GM18511 (cell line): ENCODE measurements at regions not wholly inside any gene's neighbourhood (a gene's known extent, or its start where the extent isn't known, plus 50 kb on each side); places are given as distances from the start of the nearest gene placed in this dataset.
"Not testable (repeated sequence)": the region's sequence is repeated elsewhere in the genome, so short reads cannot be mapped to it uniquely, and the experiment has no call there.

ENCODE experiments used
- ATAC-seq: cut with Tn5 transposase; IDR thresholded peaks from one replicate; pipeline ENCODE4 v1.9.1; 2021; ENCODE audit warnings: mild to moderate bottlenecking, moderate library complexity; ENCODE audit not compliant: unreplicated experiment

- ATAC-seq = no peak
Observed at GRCh38 chr4:71841336-71841735, 57.5 kb upstream of the GC start.

DNA sequence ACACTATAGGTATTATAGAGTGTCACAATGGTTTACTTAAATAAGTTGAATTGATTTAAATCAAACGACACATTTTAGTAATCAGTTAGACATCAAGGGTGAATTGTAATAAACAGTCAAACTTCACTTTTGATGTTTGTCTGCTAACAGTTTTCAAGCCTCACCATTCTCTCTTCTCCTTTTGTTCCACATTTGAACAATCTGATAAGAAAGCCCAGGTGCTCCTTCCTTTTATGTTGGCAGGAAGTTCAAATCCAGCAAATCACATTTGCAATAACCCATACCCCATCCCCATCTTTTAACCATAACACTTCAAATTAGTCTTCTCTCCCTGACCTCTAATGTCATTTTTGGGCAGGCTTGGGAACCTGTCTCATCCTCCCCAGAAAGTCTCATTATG lies 63.4 kb upstream of the GC start:
- no peak for ATAC-seq

GRCh38 chr4:71855944-71856343 lies 72.1 kb upstream of the GC start:
- no peak for ATAC-seq

DNA sequence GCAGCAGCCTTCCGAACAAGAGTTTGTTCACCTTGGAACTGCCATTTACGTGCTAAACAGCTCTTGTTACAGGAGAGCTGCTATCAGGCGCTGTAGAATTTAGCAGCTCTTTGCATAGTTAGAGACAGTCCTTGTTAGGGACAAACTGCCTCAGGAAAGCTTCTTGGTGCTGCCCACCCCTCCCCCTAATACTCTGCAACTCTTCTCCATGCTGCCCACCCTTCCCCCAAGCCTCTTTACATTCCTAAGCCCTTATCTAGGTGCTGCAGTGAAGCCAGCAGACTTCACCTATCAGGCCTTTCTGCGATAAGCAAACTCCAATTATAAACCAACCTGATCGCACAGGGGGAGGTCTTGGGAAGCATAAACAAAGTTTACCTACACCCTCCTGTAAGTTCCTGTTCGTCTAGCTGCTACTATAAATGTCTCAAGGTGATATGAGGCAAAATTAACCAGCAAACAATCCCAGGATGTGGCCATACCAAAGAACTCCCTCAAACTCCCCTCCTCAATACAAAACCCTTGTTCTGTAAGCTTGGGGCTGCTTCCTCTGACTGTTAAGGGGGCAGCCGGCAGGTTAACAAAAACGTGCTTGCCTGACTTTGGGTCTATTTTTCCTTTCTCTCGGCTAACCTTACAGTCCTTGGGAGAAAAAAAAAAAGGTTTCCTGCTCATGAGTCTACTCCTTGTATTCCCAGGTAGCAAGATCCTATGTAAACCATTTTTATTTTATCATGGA lies 74.0 kb upstream of the GC start:
- no peak for ATAC-seq

GRCh38 chr4:71860643-71861042 lies 76.8 kb upstream of the GC start:
- ATAC-seq = no peak

- ATAC-seq = no peak
Observed at GRCh38 chr4:71862315-71862714, 78.4 kb upstream of the GC start.

DNA sequence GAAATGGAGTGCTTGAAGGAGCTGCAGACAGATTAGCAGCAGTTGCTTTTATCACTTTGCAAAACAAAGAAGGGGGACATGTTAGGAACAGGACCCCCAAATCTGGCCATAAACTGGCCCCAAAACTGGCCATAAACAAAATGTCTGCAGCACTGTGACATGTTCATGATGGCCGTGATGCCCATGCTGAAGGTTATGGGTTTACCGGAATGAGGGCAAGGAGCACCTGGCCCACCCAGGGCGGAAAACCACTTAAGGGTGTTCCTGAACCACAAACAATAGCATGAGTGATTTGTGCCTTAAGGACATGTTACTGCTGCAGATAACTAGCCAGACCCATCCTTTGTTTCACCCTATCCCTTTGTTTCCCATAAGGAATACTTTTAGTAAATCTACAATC lies 79.6 kb upstream of the GC start:
- no peak for ATAC-seq

DNA sequence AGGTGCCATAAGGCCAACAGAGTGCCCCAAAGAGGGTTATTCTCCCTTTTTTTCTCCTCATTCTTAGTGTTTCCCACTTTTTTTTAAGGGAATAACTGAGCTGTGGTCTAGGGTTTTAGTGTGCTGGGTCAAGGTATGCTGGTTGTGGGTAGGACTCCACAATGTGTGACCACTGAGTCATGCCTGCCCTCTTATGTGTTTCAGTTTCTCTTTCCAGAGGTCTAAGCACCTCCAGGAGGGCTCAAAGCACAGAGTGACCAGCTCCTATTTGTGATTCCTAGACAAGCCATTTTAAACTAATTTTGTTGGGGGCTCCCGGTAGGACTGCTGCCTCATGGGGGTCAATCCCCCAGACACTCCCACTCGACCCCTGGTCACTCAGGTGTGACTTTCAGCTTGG lies 80.5 kb upstream of the GC start:
- ATAC-seq = no peak

GRCh38 chr4:71866212-71866885 lies 82.5 kb upstream of the GC start:
- no peak for ATAC-seq

- ATAC-seq = no peak
Observed at GRCh38 chr4:71867598-71867997, 83.7 kb upstream of the GC start.

GRCh38 chr4:71870456-71870855 lies 86.6 kb upstream of the GC start:
- ATAC-seq = no peak

DNA sequence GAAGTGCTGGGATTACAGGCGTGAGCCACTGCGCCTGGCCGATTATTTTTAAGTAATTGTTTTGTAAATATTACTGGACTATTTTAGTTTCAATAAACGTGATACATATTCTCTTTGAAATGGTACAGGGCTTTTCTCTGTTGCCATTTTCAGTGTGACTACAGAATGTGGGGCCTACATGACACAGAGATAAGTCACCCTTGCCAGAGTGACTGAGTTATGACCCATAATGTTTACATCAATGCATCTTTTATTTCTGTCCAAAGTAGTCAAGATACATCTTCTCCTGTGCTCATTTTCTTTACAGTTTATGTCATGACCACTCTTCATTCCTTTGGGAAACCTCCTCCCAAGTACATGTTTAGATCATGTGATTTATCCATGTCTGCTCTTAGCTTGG lies 88.3 kb upstream of the GC start:
- no peak for ATAC-seq

- ATAC-seq = no peak
Observed at GRCh38 chr4:71872767-71873415, 89.0 kb upstream of the GC start.

GRCh38 chr4:71878376-71878775 lies 94.5 kb upstream of the GC start:
- no peak for ATAC-seq

GRCh38 chr4:71882113-71882841 lies 98.4 kb upstream of the GC start:
- no peak for ATAC-seq

DNA sequence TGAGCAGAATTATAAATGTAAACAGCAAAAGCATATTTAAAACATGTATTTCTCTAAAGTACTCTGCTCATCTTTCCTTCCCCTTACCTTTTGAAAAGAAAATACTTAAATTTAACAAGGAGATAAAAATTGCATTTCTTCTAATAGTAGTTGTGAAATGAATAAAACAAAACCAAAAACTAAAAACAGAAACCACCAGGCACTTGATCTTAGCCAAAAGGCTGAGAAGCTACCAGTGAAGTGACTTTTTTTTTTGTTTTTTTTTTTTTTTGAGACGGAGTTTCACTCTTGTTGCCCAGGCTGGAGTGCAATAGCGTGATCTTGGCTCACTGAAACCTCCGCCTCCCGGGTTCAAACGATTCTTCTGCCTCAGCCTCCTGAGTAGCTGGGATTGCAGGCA lies 116.5 kb upstream of the GC start:
- peak; percentile 58 for ATAC-seq

- ATAC-seq = not testable (repeated sequence)
Observed at GRCh38 chr4:71905594-71905993, 121.7 kb upstream of the GC start.

GRCh38 chr4:71906096-71906495 lies 122.2 kb upstream of the GC start:
- no peak for ATAC-seq

- ATAC-seq = no peak
Observed at GRCh38 chr4:71907071-71907470, 123.2 kb upstream of the GC start.

DNA sequence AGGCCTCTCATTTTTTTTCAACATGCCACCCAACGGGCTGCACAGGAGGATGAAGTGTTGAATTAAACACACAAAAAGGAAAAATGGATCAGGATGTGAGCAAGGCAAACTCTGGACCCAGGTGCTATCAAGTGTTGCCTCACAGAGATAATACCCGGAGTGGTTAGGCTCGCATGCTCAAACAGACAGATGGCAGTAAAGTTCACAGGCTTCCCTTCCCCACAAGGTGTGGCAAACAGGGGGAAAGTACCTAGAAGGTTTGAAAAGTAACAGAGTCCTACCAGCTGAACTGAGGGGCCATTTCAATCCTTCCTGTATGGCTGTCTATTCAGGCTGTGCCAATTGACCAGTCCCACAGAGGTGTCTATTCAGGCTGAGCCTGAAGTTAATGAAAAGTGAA lies 123.9 kb upstream of the GC start:
- ATAC-seq = peak; percentile 85

DNA sequence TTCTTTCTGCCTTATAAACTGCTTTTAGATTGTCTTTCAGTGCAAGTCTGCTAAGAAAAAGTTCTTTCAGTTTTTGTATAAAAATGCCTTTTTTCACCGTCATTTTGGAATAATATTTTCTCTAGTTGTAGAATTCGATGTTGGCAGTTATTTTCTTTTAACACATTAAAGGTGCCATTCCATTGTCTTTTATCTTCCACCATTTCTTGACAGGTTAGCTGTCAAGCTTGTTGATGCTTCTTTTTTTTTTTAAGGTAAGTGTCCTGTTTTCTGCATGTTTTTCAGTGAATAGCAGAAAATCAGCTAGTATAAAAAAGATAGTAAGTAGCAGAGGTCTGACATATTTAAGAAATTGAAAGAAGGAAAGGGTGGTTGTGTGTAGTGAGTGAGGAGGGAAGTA lies 118.5 kb upstream of the NPFFR2 start:
- no peak for ATAC-seq

GRCh38 chr4:71923070-71923469 lies 108.7 kb upstream of the NPFFR2 start:
- no peak for ATAC-seq
